GM10266 (cell line): ENCODE measurements at regions not wholly inside any gene's neighbourhood (a gene's known extent, or its start where the extent isn't known, plus 50 kb on each side); places are given as distances from the start of the nearest gene placed in this dataset.

Experiments
- DNase-seq: peaks from one replicate; pipeline ENCODE4 v3.0.0; 2012; ENCODE audit errors: extremely low spot score
- TF ChIP-seq, protein P1 (sequence below): IDR thresholded peaks from 2 replicates; pipeline ENCODE4 v1.5.1; 2012; ENCODE audit warnings: mild to moderate bottlenecking, low read depth; ENCODE audit not compliant: control insufficient read depth, insufficient read depth; ENCODE audit errors: missing control alignments

DNA sequence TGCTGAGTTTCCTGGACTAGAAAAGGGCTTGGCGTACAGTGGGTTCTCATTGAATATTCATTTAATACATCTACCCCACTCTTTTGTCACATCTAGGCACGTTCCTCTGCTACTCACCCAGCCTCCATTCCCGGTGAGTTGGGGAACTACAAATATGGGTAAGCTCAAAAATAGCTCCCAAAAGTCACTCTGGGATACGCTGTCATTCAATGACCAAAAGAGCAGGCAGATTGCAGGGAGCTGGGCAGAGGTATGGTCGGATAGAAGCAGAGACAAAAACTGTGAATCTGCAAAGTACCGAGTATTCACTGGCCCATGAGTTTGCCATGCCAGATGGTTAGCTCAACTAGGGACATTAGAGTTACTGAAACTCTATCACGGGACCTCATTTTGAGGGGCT is 103.9 kb upstream of the SASH1 start:
- TF ChIP-seq, protein P1, sequence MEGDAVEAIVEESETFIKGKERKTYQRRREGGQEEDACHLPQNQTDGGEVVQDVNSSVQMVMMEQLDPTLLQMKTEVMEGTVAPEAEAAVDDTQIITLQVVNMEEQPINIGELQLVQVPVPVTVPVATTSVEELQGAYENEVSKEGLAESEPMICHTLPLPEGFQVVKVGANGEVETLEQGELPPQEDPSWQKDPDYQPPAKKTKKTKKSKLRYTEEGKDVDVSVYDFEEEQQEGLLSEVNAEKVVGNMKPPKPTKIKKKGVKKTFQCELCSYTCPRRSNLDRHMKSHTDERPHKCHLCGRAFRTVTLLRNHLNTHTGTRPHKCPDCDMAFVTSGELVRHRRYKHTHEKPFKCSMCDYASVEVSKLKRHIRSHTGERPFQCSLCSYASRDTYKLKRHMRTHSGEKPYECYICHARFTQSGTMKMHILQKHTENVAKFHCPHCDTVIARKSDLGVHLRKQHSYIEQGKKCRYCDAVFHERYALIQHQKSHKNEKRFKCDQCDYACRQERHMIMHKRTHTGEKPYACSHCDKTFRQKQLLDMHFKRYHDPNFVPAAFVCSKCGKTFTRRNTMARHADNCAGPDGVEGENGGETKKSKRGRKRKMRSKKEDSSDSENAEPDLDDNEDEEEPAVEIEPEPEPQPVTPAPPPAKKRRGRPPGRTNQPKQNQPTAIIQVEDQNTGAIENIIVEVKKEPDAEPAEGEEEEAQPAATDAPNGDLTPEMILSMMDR = no peak
- no peak for DNase-seq

DNA sequence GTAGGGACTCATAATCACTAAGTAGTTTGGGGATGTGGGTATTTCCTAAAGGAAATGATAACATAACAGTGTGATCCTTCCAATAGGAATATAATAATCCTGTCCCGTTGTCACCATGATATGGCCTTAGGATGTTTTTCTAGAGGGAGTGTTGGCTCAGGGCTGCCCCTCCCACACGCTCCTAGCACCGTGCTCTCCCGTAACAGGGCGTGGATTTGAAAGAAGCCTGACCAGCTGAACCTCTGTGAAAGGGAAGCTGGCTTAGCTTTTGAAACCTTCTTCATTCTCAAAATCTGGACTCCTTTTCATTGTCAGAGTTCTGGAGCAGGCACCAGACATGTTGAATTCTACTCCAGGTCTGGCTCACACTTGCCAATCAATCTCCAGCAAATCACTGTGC is 103.4 kb upstream of the SASH1 start:
- TF ChIP-seq, protein P1 = no peak
- no peak for DNase-seq

DNA sequence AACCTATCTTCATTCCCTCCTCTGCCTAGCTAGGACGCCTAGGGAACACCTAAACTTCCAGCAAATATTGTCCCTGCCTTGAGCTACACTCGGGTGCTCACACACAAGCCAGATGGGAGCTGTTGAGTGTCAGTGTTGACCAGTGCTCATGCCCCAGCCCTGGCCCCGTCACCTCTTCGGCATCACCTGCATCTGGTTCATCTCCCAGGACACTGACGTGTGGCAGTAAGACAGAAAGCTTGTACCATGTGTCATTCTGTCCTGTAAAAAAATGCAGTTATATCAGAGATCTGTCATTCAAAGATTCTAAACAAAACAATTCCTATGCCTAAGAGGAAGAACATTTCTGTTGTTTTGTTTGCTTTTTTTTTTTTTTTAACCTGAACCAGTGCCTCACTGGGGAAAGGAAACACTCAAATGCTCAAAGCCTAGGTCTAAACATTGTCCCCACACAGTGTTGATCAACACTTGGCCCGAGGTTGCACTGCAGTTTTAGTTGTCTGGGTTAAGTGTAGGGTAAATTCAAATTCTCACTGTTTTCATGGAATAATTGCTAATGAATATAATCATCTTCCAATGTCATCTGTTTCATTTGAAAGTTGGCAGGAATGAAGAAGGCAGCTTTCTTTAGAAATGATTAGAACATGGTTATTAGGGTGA is 102.7 kb upstream of the SASH1 start:
- TF ChIP-seq, protein P1 = no peak
- no peak for DNase-seq

DNA sequence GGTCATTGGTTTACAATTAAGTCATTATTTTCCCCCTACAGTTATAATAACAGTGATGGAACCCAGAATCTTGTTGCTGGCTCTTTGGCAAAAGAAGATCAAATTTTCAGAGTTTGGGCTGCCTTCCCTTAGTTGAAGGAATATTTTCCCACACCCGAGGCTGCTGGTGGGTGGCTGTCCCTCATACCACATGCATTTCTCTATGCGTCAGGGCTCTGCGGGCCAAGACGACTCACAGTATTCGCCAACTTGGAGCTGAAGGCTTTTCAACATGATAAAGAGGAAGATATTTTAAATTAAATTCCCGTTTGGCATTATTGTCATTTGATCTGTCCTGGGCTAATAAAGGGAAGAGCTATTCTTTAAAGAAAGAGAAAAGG is 102.2 kb upstream of the SASH1 start:
- no peak for DNase-seq
- TF ChIP-seq, protein P1 = no peak

DNA sequence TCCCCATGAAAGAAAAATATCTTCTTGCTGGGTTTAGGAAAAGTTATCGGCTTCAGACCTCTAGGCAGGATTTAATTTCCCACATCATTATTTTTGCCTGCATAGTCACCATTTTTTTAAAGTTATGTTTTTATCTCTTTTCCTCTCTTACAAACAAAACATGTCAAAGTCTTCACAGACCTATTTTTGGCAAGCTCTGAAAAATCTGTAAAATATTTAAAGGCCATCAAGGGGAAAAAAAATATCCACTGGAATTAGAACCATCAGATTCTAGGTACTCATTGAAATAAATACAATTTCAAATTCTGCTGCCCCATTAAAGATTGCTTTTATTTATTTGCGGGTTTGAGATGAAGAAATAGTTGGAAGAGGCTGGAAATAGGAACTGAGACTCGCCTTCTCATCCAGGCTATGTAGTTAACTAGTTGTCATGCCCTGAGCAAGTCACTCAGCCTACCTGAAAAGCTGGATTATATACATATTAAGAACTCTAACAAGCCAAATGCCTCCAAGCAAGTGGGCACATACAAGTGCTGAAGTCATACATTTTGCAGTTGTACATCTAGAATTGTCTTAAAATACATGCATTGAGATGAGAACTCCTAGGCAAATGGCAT is 101.7 kb upstream of the SASH1 start:
- TF ChIP-seq, protein P1 = no peak
- DNase-seq = no peak

DNA sequence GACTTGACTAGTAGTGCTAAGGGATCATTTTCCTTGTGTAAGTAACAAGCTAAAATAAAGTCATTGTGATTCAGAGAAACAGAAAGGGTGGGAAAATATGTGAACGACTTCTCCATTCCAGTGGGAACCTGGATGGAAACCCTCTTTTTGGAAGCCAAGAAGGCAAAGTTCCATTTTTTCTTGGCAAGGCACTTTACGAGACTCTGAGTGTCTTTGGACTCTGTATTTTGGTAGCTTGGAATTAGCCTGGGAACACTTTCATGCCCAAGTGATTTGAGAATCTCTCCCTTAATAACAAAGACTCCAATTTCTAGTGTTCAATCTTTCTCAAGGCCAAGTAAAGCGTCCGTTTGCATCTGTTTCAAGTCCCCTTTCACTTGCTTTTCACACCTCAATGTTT is 100.5 kb upstream of the SASH1 start:
- TF ChIP-seq, protein P1 = no peak
- DNase-seq = no peak

DNA sequence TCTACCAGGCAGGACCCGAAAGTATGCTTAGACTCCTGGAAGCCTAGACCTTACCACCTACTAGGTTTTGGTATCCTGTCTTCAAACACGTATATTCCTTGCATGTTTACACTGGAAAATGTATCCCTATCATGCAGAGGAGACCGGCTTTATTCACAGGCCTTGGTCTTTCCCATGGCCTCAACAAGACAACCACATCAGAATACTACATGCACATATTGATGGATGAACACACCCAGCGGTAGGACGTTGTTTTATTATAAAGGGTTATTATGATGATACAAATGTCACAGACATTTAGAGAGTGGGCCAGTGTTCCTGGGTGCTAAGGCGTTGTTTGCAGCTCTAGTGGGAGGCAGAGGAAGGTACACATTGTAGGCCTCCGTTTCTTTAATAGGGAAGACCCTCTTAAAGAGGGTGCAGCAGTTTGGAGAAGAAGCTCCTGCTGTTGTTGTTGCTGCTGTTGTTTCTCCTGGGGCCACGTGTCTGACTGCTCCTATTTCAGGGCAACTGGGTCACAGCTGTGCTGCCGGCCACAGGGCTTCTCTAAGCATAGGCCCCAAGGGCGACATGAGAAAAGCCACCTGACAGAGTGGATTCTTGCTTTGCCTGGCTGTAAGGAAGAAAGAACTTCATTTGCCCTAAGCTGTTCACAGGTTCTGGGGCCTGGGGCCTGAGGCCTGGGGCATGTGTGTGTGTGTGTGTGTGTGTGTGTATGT is 98.3 kb upstream of the SASH1 start:
- DNase-seq = no peak
- TF ChIP-seq, protein P1 = no peak
